GM18508 (cell line): ENCODE measurements at regions not wholly inside any gene's neighbourhood (a gene's known extent, or its start where the extent isn't known, plus 50 kb on each side); places are given as distances from the start of the nearest gene placed in this dataset.
"Not testable (repeated sequence)": the region's sequence is repeated elsewhere in the genome, so short reads cannot be mapped to it uniquely, and the experiment has no call there.

Source experiments
- ATAC-seq: cut with Tn5 transposase; IDR thresholded peaks from one replicate; pipeline ENCODE4 v1.9.1; 2021; ENCODE audit warnings: moderate number of reproducible peaks; ENCODE audit not compliant: insufficient read depth, unreplicated experiment

DNA sequence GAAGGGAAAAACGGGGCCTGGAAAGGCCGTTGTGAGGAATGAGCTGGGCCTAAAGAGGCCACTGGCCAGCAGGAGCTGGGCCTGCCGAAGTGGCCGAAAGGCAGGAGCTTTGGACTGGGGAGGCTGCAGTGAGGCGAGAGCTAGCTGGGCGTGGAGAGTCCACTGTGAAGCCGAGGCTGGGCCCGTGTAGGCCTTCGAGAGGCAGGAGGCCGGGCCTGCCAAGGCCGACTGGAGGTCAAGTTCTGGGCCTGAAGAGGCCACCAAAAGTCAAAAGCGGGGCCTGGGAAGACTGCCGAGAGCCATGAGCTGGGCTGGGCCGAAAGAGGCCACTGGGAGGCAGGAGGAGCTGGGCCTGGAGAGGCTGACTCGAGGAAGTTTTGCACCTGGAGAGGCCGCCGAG lies 69.6 kb upstream of the COBL start:
- not testable (repeated sequence) for ATAC-seq

DNA sequence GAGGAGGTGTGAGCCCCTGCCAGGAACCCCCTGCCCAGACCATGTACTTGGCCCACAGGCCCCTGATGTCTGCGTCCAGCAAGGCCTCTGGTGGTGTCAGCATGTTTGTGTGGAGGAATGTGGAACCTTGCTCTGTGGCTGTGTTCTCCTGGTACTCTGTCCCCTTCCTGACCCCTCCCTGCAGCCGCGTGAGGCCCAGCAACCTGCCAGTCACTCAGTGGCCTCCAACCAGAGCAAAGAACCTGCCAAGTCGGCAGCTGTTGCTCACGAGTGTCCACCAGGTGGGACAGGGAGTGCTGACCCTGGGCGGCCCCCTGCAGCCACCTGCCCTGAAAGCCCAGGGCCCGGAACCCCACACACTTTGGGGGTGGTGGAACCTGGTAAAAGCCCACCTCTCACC lies 65.6 kb upstream of the COBL start:
- ATAC-seq, result not testable (repeated sequence)

DNA sequence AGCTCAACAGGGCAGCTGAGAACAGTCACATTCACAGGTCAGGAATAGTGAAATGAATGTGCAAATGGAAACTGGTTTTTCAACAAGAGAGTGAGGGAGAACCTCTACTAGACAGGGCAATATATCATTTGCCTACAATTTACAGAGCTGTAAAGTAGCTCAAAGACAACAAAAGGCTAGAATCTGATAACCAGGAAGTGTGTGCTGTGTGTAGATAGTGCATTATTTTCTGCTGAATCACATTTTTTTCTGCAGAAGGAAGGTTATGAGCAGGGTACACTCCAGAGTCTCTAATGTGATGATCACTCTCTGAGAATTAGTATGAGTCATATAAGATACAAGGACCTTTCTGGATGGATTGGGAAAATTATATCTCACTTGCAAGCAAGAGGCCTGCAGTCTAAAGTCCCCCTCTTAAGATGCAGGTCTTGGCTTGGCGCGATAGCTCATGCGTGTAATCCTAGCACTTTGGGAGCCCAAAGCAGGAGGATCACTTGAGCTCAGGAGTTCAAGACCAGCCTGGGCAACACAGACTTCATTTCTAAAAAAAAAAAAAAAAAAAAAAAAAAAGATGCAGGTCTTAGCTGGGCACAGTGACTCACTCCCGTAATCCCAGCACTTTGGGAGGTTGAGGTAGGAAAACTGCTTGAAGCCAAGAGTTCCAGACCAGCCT lies 59.9 kb upstream of the COBL start:
- no peak for ATAC-seq

DNA sequence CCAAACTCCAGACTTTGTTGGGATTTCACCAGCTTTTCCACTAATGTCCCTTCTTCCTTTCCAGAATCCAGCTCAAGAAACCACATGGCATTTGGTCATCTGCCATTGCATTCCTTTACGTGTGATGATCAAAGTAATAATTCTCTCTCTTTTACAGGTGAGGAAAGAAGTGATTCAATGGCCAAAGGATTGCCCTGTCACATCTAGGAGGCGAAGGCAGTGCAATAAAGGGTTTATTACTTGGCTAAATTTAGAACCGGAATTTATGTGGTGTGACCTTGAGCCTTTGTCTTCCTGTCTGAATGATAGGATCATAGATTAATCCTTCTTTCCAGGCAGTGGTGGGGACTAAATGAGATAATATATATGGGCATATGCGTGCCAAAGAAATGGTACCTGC lies 58.3 kb upstream of the COBL start:
- no peak for ATAC-seq

DNA sequence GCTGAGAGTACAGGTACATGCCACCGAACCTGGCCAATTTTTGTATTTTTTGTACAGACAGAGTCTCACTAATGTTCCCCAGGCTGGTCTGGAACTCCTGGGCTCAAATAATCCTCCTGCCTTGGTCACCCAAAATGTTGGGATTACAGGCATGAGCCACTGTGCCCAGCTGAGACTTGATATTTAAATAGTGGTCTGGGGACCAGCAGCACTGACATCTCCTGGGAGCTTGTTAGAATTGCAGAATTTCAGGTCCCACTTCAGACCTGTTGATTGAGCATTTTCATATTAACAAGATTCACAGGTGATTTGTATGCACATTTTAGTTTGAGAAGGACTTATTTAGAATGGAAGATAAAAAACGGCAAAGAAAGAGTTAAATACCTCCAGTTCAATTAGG lies 57.0 kb upstream of the COBL start:
- not testable (repeated sequence) for ATAC-seq

DNA sequence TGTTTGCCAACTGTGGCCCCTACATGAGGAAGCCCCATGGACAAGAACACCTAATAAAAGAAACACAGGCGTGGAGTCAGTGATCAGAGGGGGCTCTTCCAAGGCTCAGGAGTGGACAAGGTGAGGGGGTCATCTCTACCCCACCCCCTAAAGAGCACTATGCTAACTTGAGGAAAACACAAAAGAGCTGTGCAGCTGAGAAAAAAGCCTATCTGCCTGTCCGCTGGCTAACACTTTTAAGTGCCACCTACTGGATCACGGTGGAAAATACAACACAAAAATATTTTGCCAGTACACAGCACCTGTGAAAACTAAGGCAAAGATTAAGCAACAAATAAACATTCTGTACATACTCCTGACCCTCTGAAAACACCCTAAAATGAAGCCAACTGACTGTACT lies 53.1 kb upstream of the COBL start:
- ATAC-seq, result no peak

DNA sequence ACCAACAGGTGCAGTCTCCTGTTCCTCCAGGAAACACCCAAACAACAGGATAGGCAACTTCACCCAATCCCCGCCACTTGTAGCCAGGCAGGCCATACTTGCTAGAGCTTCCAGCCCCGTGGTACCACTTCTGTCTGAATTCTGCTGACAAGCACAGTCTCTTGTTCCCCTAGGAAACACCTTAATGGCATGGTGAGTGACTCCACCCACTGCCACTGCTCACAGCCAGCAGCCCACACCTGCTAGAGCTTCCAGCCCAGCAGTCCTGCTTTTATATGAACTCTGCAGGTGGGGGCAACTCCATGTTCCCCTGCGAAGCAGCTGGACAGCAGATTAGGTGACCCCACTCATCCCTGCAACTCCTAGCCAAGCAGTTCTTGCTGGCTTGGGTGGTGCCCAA lies 52.6 kb upstream of the COBL start:
- not testable (repeated sequence) for ATAC-seq

DNA sequence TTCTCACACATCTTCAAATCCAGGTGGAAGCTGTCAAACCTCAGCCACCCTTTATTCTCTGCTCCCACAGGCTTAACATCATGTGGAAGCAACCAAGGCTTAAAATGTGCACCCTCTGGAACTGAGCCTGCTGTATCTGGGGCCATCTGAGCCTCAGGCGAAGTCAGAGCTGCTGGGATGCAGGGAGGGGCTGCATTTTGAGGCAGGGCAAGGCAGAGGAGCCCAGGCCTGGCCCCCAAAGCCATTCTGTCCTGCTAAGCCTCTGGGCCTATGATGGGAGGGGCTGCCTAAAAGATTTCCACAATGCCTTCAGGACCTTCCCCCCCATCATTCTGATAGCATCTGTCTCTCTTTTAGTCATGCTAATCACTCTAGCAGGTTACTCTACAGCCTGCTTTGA lies 51.7 kb upstream of the COBL start:
- no peak for ATAC-seq

DNA sequence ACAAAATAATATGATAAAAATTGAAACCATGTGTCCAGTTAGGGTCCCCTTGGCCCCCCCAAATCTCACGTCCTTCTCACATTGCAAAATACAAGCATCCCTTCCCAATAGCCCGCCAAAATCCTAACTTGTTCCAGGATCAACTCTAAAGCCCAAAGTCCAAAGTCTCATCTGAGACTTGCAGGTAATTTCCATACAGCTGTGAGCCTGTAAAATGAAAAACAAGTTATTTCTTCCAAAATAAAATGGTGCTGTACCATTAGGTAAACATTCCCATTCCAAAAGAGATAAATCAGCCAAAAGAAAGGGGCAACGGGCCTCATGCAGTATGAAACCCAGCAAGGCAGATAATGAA lies 51.0 kb upstream of the COBL start:
- no peak for ATAC-seq

DNA sequence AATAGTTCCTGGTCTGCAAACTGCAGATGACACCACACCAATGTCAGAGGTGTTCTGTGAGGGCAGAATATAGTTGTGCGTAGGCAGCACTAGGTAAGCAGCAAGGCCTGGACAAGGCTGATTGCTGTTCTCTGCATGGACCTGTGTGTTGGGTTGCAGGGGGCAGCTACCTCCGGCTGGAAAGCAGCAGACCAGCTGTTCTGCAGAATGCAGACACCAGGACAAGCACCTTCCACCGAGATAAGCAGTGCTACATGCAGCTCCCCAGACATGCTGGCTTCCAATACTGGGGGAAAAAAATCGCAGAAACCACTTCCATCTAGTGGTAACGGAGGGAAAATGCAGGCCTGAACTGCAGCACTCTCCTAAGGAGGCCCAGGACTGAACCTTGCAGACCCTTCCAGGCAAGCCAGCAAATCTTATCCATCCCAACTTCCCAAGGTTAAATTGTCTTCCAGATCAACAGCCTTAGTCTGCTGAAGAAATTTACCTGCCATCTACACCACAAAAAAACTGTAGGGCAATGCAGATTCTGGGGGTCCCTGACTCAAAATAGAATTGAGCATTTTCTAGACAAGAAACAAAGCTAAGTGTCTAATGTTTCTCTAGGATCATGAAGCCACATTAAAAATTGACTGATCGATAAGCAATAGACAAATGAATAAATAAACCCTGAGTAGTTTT lies 50.5 kb upstream of the COBL start:
- peak; percentile 56 for ATAC-seq
